Chondrocyte (in vitro differentiated cells): ENCODE measurements at regions not wholly inside any gene's neighbourhood (a gene's known extent, or its start where the extent isn't known, plus 50 kb on each side); places are given as distances from the start of the nearest gene placed in this dataset.
A peak's percentile ranks its signal among the peaks of the same experiment; 100 is the strongest.

Experiments used
- DNase-seq: peaks from one replicate; pipeline ENCODE4 v3.0.0; 2021; ENCODE audit warnings: mixed read lengths, low spot score
- H3K27ac Mint-ChIP-seq: one replicate; pipeline ENCODE4 v1.8.0; 2021; ENCODE audit warnings: mild to moderate bottlenecking, moderate library complexity, mixed read lengths; ENCODE audit not compliant: unreplicated experiment
- H3K27me3 Mint-ChIP-seq: 2 replicates; pipeline ENCODE4 v1.8.0; 2021; ENCODE audit warnings: low read depth, mixed read lengths
- H3K36me3 Mint-ChIP-seq: 2 replicates; pipeline ENCODE4 v1.8.0; 2021; ENCODE audit warnings: low read depth, mixed read lengths
- H3K4me1 Mint-ChIP-seq: 2 replicates; pipeline ENCODE4 v1.8.0; 2021; ENCODE audit warnings: low read depth, mild to moderate bottlenecking, mixed read lengths
- H3K4me3 Mint-ChIP-seq: one replicate; pipeline ENCODE4 v1.8.0; 2021; ENCODE audit warnings: mild to moderate bottlenecking, moderate library complexity, mixed read lengths; ENCODE audit not compliant: unreplicated experiment
- H3K9me3 Mint-ChIP-seq: 2 replicates; pipeline ENCODE4 v1.8.0; 2021; ENCODE audit warnings: low read depth, mixed read lengths
- CTCF ChIP-seq: fragments of 200-600 bp; sonication (generic); IDR thresholded peaks from 2 replicates; pipeline ENCODE4 v1.5.0; 2021; ENCODE audit warnings: antibody characterized with exemption, mild to moderate bottlenecking, moderate library complexity

- no peak for DNase-seq
- Mint-ChIP-seq H3K4me3 (no peak overlapping the region), H3K27ac (no peak overlapping the region), H3K27me3 (no peaks in the 10 kb centered on the region), H3K4me1 (peaks cover 8% of the 10 kb centered on the region), H3K9me3 (no peaks in the 10 kb centered on the region), H3K36me3 (no peaks in the 10 kb centered on the region)
- TF ChIP-seq CTCF = no peak
These were observed 394.5 kb upstream of the DDHD1 start for GRCh38 chr14:53547593-53547992.

GRCh38 chr14:53545217-53545616, 392.1 kb upstream of the DDHD1 start:
- Mint-ChIP-seq H3K4me3 (no peak overlapping the region), H3K4me1 (peaks cover 23% of the 10 kb centered on the region)

DNA sequence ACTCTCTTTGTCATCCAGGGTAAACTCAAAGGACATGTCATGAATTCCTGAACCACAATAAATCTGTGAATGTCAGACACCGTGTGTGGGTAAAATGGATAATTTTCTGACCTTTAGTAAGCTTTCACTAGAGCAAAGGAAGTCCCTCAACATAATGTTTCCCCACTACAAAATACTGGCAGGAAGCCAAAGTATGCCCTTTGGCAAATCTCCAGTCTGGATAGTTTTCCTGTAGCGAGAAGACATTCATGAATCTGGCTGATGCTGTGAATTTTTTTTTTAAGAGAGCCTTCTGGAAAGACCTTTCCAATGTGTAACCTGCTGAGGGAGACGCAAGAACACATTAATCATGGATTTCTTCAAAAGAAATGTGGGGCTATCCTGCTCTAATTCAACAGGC, 389.6 kb upstream of the DDHD1 start:
- no peaks in the 10 kb centered on the region for H3K27me3 Mint-ChIP-seq
- H3K36me3 Mint-ChIP-seq = no peaks in the 10 kb centered on the region
- no peak for DNase-seq
- no peak overlapping the region for H3K4me3 Mint-ChIP-seq
- peaks cover 45% of the 10 kb centered on the region for H3K4me1 Mint-ChIP-seq
- peak; percentile 48 for TF ChIP-seq CTCF
- H3K9me3 Mint-ChIP-seq = no peaks in the 10 kb centered on the region
- peak overlapping the region; percentile 10 for H3K27ac Mint-ChIP-seq

More at GRCh38 chr14:53545217-53545616, 392.1 kb upstream of the DDHD1 start:
- no peaks in the 10 kb centered on the region for H3K27me3 Mint-ChIP-seq
- H3K36me3 Mint-ChIP-seq = no peaks in the 10 kb centered on the region
- DNase-seq = no peak
- TF ChIP-seq CTCF = no peak
- no peak overlapping the region for H3K27ac Mint-ChIP-seq
- no peaks in the 10 kb centered on the region for H3K9me3 Mint-ChIP-seq

DNA sequence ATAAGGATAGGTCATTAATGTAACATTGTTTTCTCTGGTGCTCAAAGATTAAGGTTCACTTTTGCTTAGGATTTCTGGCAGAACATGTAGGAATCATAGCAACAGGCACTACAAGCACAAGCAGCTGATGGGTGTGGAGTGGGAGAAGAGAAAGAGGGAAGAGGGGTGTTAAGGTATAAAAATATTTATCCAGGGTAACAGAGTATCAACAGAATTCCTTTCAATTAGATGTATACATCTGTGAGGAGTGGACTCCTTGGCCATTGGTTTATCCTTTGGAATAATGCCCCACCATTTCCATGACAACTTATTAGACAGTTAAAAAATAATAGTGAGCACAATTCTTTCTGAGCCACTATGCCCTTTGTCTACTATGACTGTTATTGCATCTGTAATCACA, 388.3 kb upstream of the DDHD1 start:
- Mint-ChIP-seq H3K4me1 (peaks cover 47% of the 10 kb centered on the region), H3K27me3 (no peaks in the 10 kb centered on the region), H3K4me3 (no peak overlapping the region), H3K9me3 (no peaks in the 10 kb centered on the region), H3K36me3 (no peaks in the 10 kb centered on the region), H3K27ac (no peak overlapping the region)
- TF ChIP-seq CTCF = no peak
- no peak for DNase-seq

DNA sequence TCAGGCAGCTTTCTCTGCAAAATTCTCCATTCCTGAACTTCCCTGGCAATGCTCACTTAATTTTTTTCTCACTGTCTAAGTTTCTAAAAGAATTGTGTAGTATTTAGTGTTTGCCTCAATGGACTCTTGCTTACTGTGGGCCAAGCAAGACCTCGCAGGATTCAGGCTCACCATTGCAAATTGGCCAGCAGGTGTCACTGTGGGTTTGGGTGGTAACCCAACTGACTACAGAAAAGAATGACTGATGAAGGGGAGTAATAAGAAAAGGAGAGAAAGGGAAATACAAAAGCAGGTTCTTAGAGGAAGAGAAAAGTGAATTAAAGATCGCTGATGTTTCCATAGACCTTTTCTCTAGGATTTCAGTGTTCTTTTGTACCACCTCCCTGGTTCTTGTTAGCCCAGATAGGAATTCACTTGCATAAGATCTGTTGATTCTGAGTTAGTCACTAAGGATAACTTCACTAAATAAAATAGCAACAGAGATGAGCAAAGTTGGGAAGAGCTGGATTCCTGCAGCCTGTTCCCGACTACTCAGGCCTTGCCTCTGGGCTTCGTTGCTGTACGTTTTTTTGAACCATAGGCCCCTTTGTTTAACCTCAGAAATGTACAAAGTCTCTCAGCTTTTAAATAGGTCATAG, 386.5 kb upstream of the DDHD1 start:
- H3K27me3 Mint-ChIP-seq = no peaks in the 10 kb centered on the region
- no peaks in the 10 kb centered on the region for H3K9me3 Mint-ChIP-seq
- H3K4me3 Mint-ChIP-seq = no peak overlapping the region
- H3K36me3 Mint-ChIP-seq = no peaks in the 10 kb centered on the region
- H3K4me1 Mint-ChIP-seq = peaks cover 47% of the 10 kb centered on the region
- no peak for DNase-seq
- peak; percentile 99 for TF ChIP-seq CTCF
- H3K27ac Mint-ChIP-seq = peak overlapping the region; percentile 32
